OCI-LY3 (cell line): ENCODE measurements at regions not wholly inside any gene's neighbourhood (a gene's known extent, or its start where the extent isn't known, plus 50 kb on each side); places are given as distances from the start of the nearest gene placed in this dataset.

Source experiments
- H2AFZ ChIP-seq: fragments of 200-600, 300-600 bp; shearing (Covaris generic); 2 replicates; pipeline ENCODE4 v1.6.0; 2014; ENCODE audit warnings: antibody characterized with exemption, low read depth, low read length
- H3K27ac ChIP-seq: fragments of 200-600, 300-600 bp; sonication (generic); 2 replicates; pipeline ENCODE4 v1.5.1; 2014; ENCODE audit warnings: mild to moderate bottlenecking, low read length, moderate library complexity, mixed read lengths
- H3K27me3 ChIP-seq: fragments of 200-600, 300-600 bp; sonication (generic); 2 replicates; pipeline ENCODE4 v1.6.1; 2014; ENCODE audit warnings: low read depth, low read length, mixed read lengths
- H3K36me3 ChIP-seq: fragments of 200-600, 300-600 bp; sonication (generic); replicated peaks from 2 replicates; pipeline ENCODE3; 2014; ENCODE audit warnings: low read depth, low read length, mixed read lengths
- H3K4me1 ChIP-seq: fragments of 300-600, 200-600 bp; sonication (generic); 2 replicates; pipeline ENCODE4 v1.6.1; 2014; ENCODE audit warnings: low read length, mixed read lengths
- H3K4me2 ChIP-seq: fragments of 200-600, 300-600 bp; sonication (generic); 2 replicates; pipeline ENCODE4 v1.6.1; 2014; ENCODE audit warnings: low read length, mixed read lengths
- H3K4me3 ChIP-seq: fragments of 300-600, 200-600 bp; sonication (generic); 2 replicates; pipeline ENCODE4 v1.5.1; 2014; ENCODE audit warnings: antibody characterized with exemption, mild to moderate bottlenecking, low read length, moderate library complexity
- H3K79me2 ChIP-seq: fragments of 300-600, 200-600 bp; shearing (Covaris generic); 2 replicates; pipeline ENCODE4 v1.6.1; 2014; ENCODE audit warnings: mild to moderate bottlenecking, low read length, mixed read lengths
- H3K9ac ChIP-seq: fragments of 300-600, 200-600 bp; shearing (Covaris generic); 2 replicates; pipeline ENCODE4 v1.6.0; 2014; ENCODE audit warnings: mild to moderate bottlenecking, low read length, moderate library complexity
- H3K9me3 ChIP-seq: fragments of 200-600, 300-600 bp; shearing (Covaris generic); 2 replicates; pipeline ENCODE4 v1.6.1; 2014; ENCODE audit warnings: low read length, mixed read lengths; ENCODE audit not compliant: insufficient read depth
- H4K20me1 ChIP-seq: fragments of 200-600, 300-600 bp; sonication (generic); 2 replicates; pipeline ENCODE4 v1.6.1; 2016; ENCODE audit warnings: low read length, mixed read lengths; ENCODE audit not compliant: insufficient read depth
- EZH2phosphoT487 ChIP-seq: fragments of 200-600 bp; shearing (Covaris generic); IDR thresholded peaks from 2 replicates; pipeline ENCODE4 v1.6.1; 2018; ENCODE audit warnings: antibody characterized with exemption, mixed run types, low read depth
- TF ChIP-seq, protein P1 (sequence below): fragments of 200-600, 300-600 bp; sonication (generic); IDR thresholded peaks from 2 replicates; pipeline ENCODE4 v1.5.1; 2014; ENCODE audit warnings: antibody characterized with exemption, low read length, low read depth

DNA sequence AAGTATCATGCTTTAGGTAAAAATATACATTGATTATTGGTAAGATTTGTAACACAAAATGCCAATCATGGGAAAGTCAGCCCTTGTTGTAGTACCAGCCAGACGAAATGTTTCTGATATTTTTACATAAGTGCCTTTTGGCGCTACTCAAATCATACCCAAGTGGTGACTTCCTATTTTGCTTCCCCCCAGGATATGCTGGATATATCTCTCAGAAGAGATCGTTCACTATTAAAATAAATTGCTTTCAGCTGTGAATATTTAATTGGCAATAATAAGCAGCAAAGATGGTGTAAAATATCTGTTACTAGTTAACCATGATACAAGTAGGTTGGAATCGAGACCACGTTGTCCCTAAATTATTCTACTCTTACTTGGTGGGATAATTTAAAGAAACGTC, 909.2 kb upstream of the LRRN3 start:
- no peaks in the 10 kb centered on the region for H3K4me1 ChIP-seq
- H3K79me2 ChIP-seq: no peaks in the 10 kb centered on the region
- H3K4me3 ChIP-seq: no peak overlapping the region
- H3K27me3 ChIP-seq: no peaks in the 10 kb centered on the region
- no peak overlapping the region for H3K4me2 ChIP-seq
- no peaks in the 10 kb centered on the region for H3K9me3 ChIP-seq
- no peak overlapping the region for H3K27ac ChIP-seq
- TF ChIP-seq, protein P1, sequence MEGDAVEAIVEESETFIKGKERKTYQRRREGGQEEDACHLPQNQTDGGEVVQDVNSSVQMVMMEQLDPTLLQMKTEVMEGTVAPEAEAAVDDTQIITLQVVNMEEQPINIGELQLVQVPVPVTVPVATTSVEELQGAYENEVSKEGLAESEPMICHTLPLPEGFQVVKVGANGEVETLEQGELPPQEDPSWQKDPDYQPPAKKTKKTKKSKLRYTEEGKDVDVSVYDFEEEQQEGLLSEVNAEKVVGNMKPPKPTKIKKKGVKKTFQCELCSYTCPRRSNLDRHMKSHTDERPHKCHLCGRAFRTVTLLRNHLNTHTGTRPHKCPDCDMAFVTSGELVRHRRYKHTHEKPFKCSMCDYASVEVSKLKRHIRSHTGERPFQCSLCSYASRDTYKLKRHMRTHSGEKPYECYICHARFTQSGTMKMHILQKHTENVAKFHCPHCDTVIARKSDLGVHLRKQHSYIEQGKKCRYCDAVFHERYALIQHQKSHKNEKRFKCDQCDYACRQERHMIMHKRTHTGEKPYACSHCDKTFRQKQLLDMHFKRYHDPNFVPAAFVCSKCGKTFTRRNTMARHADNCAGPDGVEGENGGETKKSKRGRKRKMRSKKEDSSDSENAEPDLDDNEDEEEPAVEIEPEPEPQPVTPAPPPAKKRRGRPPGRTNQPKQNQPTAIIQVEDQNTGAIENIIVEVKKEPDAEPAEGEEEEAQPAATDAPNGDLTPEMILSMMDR: no peak
- TF ChIP-seq EZH2phosphoT487: no peak
- H2AFZ ChIP-seq: no peak overlapping the region
- no peaks in the 10 kb centered on the region for H3K36me3 ChIP-seq
- H4K20me1 ChIP-seq: no peaks in the 10 kb centered on the region
- H3K9ac ChIP-seq: no peak overlapping the region

DNA sequence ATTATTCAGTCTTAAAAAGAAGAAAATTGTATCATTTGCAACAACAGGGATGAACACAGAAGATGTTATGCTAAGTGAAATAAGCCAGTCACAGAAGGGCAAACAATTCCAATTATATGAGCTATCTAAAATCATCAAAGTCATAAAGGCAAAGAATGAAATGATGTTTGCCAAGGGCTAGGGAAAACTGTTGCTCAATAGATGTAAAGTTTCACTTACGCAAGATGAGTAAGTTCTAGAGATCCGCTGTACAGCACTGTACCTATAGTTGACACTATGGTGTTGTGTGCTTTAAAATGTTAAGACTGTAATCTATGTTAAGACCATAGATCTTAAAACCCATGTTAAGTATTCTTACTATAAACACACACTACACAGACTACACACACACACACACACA, 904.6 kb upstream of the LRRN3 start:
- H3K4me1 ChIP-seq: no peaks in the 10 kb centered on the region
- H4K20me1 ChIP-seq: no peaks in the 10 kb centered on the region
- no peak overlapping the region for H3K27ac ChIP-seq
- H3K9ac ChIP-seq: no peak overlapping the region
- no peaks in the 10 kb centered on the region for H3K36me3 ChIP-seq
- TF ChIP-seq EZH2phosphoT487: no peak
- TF ChIP-seq, protein P1: no peak
- no peaks in the 10 kb centered on the region for H3K9me3 ChIP-seq
- H3K27me3 ChIP-seq: no peaks in the 10 kb centered on the region
- no peak overlapping the region for H3K4me3 ChIP-seq
- H2AFZ ChIP-seq: no peak overlapping the region
- no peaks in the 10 kb centered on the region for H3K79me2 ChIP-seq
- no peak overlapping the region for H3K4me2 ChIP-seq

DNA sequence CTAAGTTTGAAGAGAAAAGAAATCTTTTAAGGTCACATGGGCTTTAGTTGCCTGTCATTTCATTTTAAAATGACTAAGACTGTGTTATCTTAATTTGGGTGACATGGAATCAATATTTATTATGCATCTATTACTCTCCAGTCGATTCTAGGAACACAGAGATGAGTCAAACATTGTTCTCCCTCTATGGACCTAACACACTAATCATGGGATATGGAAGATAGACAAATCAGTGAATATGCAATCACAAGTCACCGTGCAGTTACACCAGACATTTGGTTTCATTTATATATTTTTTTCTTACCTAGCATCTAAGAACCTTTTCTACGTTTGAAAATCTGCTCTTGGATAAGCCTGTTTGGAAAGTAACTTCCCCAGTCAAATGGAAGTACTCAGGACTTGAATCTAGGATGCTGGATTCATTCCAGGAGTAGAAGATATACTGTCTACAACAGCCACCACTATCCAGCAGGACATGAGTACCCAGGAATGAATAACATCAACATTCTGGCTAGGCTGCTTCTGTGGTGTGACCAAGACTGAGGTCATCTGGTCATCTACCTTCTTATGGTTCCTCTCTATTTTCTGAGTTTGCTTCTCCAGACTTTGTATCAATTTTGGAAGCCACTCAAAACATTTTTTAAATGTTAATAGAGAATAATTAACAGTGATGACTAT, 902.9 kb upstream of the LRRN3 start:
- H2AFZ ChIP-seq: no peak overlapping the region
- no peaks in the 10 kb centered on the region for H3K4me1 ChIP-seq
- H4K20me1 ChIP-seq: no peaks in the 10 kb centered on the region
- H3K79me2 ChIP-seq: no peaks in the 10 kb centered on the region
- H3K9ac ChIP-seq: no peak overlapping the region
- no peak overlapping the region for H3K27ac ChIP-seq
- no peak overlapping the region for H3K4me3 ChIP-seq
- TF ChIP-seq, protein P1: no peak
- no peak for TF ChIP-seq EZH2phosphoT487
- H3K4me2 ChIP-seq: no peak overlapping the region
- H3K36me3 ChIP-seq: no peaks in the 10 kb centered on the region
- H3K27me3 ChIP-seq: no peaks in the 10 kb centered on the region
- H3K9me3 ChIP-seq: no peaks in the 10 kb centered on the region

DNA sequence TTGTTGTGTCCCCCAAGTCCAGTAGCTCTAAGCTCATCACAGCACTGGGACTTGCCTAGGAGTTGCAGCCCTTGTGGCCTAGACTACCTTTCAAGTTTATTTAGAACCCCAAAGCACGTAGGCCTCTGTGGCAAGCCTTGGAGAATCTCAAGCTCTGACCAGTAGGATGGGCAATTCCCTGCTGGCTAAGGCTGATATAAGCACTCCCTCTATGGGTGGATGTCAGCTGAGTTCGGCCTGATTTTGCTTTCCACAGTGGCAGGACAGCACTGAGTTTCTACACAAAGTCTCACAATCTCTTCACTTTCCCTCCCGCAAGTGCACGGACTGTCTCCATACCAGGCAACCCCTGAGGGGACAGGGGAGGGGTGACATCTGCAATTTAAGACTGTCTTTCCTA, 886.4 kb upstream of the LRRN3 start:
- no peaks in the 10 kb centered on the region for H3K36me3 ChIP-seq
- H4K20me1 ChIP-seq: no peaks in the 10 kb centered on the region
- no peaks in the 10 kb centered on the region for H3K27me3 ChIP-seq
- no peak overlapping the region for H2AFZ ChIP-seq
- H3K79me2 ChIP-seq: no peaks in the 10 kb centered on the region
- no peak overlapping the region for H3K4me2 ChIP-seq
- no peak for TF ChIP-seq EZH2phosphoT487
- TF ChIP-seq, protein P1: peak; percentile 10; the same call in 1 of the 2 replicates
- no peaks in the 10 kb centered on the region for H3K9me3 ChIP-seq
- no peak overlapping the region for H3K9ac ChIP-seq
- H3K27ac ChIP-seq: no peak overlapping the region
- H3K4me1 ChIP-seq: no peaks in the 10 kb centered on the region
- no peak overlapping the region for H3K4me3 ChIP-seq
